ENCODE measurements at regions not wholly inside any gene's neighbourhood (a gene's known extent, or its start where the extent isn't known, plus 50 kb on each side); places are given as distances from the start of the nearest gene placed in this dataset.

GRCh38 chr19:31572102-31572975 lies 223.1 kb upstream of the TSHZ3 start:
- TF ChIP-seq, protein P1, sequence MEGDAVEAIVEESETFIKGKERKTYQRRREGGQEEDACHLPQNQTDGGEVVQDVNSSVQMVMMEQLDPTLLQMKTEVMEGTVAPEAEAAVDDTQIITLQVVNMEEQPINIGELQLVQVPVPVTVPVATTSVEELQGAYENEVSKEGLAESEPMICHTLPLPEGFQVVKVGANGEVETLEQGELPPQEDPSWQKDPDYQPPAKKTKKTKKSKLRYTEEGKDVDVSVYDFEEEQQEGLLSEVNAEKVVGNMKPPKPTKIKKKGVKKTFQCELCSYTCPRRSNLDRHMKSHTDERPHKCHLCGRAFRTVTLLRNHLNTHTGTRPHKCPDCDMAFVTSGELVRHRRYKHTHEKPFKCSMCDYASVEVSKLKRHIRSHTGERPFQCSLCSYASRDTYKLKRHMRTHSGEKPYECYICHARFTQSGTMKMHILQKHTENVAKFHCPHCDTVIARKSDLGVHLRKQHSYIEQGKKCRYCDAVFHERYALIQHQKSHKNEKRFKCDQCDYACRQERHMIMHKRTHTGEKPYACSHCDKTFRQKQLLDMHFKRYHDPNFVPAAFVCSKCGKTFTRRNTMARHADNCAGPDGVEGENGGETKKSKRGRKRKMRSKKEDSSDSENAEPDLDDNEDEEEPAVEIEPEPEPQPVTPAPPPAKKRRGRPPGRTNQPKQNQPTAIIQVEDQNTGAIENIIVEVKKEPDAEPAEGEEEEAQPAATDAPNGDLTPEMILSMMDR (IDR thresholded peaks at IDR 0.05; ENCODE audit: insufficient read depth, low read length), result no peak
- no peak for DNase-seq (ENCODE audit: low read depth)
- no peak overlapping the region for H3K4me3 ChIP-seq (ENCODE audit: low read depth, low read length)

GRCh38 chr19:31572976-31573298 lies 223.7 kb upstream of the TSHZ3 start:
- TF ChIP-seq, protein P1 (IDR thresholded peaks at IDR 0.05; ENCODE audit: insufficient read depth, low read length), result no peak
- no peak for DNase-seq (ENCODE audit: low read depth)
- no peak overlapping the region for H3K4me3 ChIP-seq (ENCODE audit: low read depth, low read length)

- TF ChIP-seq, protein P1 (IDR thresholded peaks at IDR 0.05; ENCODE audit: insufficient read depth, low read length), result no peak
- DNase-seq (ENCODE audit: low read depth), result no peak
- H3K4me3 ChIP-seq (ENCODE audit: low read depth, low read length), result no peak overlapping the region
Measured at GRCh38 chr19:31574251-31574973, 225.2 kb upstream of the TSHZ3 start.

- no peak overlapping the region for H3K4me3 ChIP-seq (ENCODE audit: low read depth, low read length)
- TF ChIP-seq, protein P1 (IDR thresholded peaks at IDR 0.05; ENCODE audit: insufficient read depth, low read length), result no peak
- no peak for DNase-seq (ENCODE audit: low read depth)
Measured at GRCh38 chr19:31575846-31576335, 226.7 kb upstream of the TSHZ3 start.

DNA sequence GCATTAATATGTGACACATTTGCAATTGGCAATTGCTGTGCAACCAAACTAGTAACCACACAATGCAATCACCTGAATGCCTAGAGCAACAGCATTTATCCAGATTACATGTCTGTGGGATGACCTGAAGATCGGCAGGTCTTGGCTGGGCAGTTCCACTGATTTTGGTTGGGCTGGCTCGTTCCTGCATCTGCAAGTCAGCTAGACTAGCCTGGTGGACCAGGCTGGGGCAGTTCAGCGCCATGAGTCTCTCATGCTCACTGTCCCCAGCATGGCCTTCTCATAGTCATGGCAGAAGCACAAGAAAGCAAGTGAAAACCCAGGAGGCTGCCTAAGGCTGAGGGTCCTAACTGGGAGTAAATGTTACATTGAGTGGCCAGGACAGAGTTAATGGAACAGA lies 229.1 kb upstream of the TSHZ3 start:
- no peak overlapping the region for H3K4me3 ChIP-seq (ENCODE audit: low read depth, low read length)

GRCh38 chr19:31583148-31583547 lies 233.9 kb upstream of the TSHZ3 start:
- no peak overlapping the region for H3K4me3 ChIP-seq (ENCODE audit: low read depth, low read length)
- TF ChIP-seq, protein P1 (IDR thresholded peaks at IDR 0.05; ENCODE audit: insufficient read depth, low read length), result no peak
- DNase-seq (ENCODE audit: low read depth), result no peak

More for the DNA sequence above, 229.1 kb upstream of the TSHZ3 start:
- DNase-seq (ENCODE audit: low read depth), result no peak
- TF ChIP-seq, protein P1 (IDR thresholded peaks at IDR 0.05; ENCODE audit: insufficient read depth, low read length), result no peak
